ENCODE measurements at regions not wholly inside any gene's neighbourhood (a gene's known extent, or its start where the extent isn't known, plus 50 kb on each side); places are given as distances from the start of the nearest gene placed in this dataset.

- no peak for DNase-seq (ENCODE audit: low spot score)
These were observed 197.1 kb downstream of the SPP2 start for GRCh38 chr2:234247453-234248180.

- peak; percentile 69 for DNase-seq (ENCODE audit: low spot score)
These were observed 195.4 kb downstream of the SPP2 start for GRCh38 chr2:234245945-234246344.

GRCh38 chr2:234243871-234244565 lies 193.5 kb downstream of the SPP2 start:
- DNase-seq (ENCODE audit: low spot score), result no peak

- no peak for DNase-seq (ENCODE audit: low spot score)
These were observed 191.9 kb downstream of the SPP2 start for GRCh38 chr2:234242459-234242836.

GRCh38 chr2:234241656-234242458 lies 191.4 kb downstream of the SPP2 start:
- DNase-seq (ENCODE audit: low spot score), result peak; percentile 66

- peak; percentile 73 for DNase-seq (ENCODE audit: low spot score)
These were observed 190.4 kb downstream of the SPP2 start for GRCh38 chr2:234240917-234241316.

GRCh38 chr2:234235191-234235590 lies 184.7 kb downstream of the SPP2 start:
- no peak for DNase-seq (ENCODE audit: low spot score)

- no peak for DNase-seq (ENCODE audit: low spot score)
These were observed 181.0 kb downstream of the SPP2 start for GRCh38 chr2:234231460-234231859.

- no peak for DNase-seq (ENCODE audit: low spot score)
These were observed 168.5 kb downstream of the SPP2 start for GRCh38 chr2:234219046-234219310.

- peak; percentile 24 for DNase-seq (ENCODE audit: low spot score)
These were observed 168.0 kb downstream of the SPP2 start for GRCh38 chr2:234218266-234219045.

GRCh38 chr2:234212534-234212933 lies 162.0 kb downstream of the SPP2 start:
- no peak for DNase-seq (ENCODE audit: low spot score)

- DNase-seq (ENCODE audit: low spot score), result no peak
These were observed 161.3 kb downstream of the SPP2 start for GRCh38 chr2:234211797-234212196.

- DNase-seq (ENCODE audit: low spot score), result no peak
These were observed 156.2 kb downstream of the SPP2 start for GRCh38 chr2:234206738-234207137.

GRCh38 chr2:234204480-234204879 lies 154.0 kb downstream of the SPP2 start:
- DNase-seq (ENCODE audit: low spot score), result no peak

GRCh38 chr2:234203135-234203984 lies 152.9 kb downstream of the SPP2 start:
- DNase-seq (ENCODE audit: low spot score), result peak; percentile 91

- no peak for DNase-seq (ENCODE audit: low spot score)
These were observed 152.1 kb downstream of the SPP2 start for GRCh38 chr2:234202601-234203000.

- no peak for DNase-seq (ENCODE audit: low spot score)
These were observed 149.5 kb downstream of the SPP2 start for GRCh38 chr2:234199996-234200395.

- DNase-seq (ENCODE audit: low spot score), result no peak
These were observed 148.5 kb downstream of the SPP2 start for GRCh38 chr2:234198976-234199375.

GRCh38 chr2:234195516-234195915 lies 145.0 kb downstream of the SPP2 start:
- DNase-seq (ENCODE audit: low spot score), result no peak

- DNase-seq (ENCODE audit: low spot score), result no peak
These were observed 143.6 kb downstream of the SPP2 start for GRCh38 chr2:234193977-234194563.

GRCh38 chr2:234191819-234192407 lies 141.4 kb downstream of the SPP2 start:
- DNase-seq (ENCODE audit: low spot score), result no peak
